Sciatic nerve (tissue), 2 donors: ENCODE measurements at regions not wholly inside any gene's neighbourhood (a gene's known extent, or its start where the extent isn't known, plus 50 kb on each side); places are given as distances from the start of the nearest gene placed in this dataset.
"Not testable (repeated sequence)": the region's sequence is repeated elsewhere in the genome, so short reads cannot be mapped to it uniquely, and the experiment has no call there.

ENCODE experiments used
- ATAC-seq: fragments of 200-7000 bp; cut with Tn5 transposase; one replicate; pipeline ENCODE4 v1.9.1; 2020; ENCODE audit warnings: mild to moderate bottlenecking, moderate library complexity
- DNase-seq: peaks from one replicate; pipeline ENCODE4 v3.0.0-alpha.2; 2020; ENCODE audit warnings: low spot score
- intact Hi-C: fragments of 100-400 bp; cut with DNase I; formaldehyde crosslinking; loops from one replicate; pipeline ENCODE4 v1.14.2; 2022
- donor health status: DM: no; HTN: no; CAD: no.
- donor health status: DM: no; HTN: no; CAD: no.

DNA sequence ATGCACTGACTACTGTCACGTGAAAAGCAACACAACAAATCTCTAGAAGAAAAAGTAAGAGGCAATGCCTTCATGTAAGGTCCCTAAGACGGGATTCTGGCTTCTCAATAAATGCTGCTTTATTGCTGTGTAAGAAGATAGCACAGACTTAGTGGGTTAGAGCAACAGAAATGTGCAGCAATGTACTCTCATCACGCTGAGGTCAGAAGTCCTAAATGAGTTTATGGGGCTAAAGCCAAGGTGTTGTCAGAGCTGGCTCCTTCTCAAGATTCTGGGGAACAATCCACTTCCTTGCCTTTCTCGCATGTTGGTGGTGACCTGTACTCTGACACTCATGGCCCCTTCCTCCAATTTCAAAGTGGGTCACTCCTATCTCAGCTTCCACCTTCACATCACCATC is 93.4 kb downstream of the SHANK2 start:
- no peak for ATAC-seq
- no peak for DNase-seq
- intact Hi-C loops: no loop called here

DNA sequence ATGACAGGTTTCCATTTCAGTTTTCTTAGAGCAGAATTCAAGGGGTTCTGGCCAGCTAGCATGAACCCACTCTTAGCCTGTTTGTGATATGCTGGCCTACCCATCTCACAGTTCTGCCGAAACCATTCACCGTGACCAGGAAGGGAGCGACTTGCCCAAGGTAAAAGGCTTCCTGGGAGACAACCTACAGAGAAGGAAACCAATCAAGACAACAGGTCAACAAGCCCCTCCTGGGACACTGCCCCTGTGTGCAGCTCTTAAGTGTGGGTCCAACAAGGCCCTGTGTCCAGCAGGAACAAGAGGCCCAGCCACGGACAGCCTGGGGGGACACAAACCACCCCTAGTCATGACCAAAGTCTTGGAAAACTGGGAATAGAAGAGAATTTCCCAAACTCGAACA is 94.7 kb downstream of the SHANK2 start:
- ATAC-seq, intact Hi-C loops, DNase-seq: not testable (repeated sequence)

DNA sequence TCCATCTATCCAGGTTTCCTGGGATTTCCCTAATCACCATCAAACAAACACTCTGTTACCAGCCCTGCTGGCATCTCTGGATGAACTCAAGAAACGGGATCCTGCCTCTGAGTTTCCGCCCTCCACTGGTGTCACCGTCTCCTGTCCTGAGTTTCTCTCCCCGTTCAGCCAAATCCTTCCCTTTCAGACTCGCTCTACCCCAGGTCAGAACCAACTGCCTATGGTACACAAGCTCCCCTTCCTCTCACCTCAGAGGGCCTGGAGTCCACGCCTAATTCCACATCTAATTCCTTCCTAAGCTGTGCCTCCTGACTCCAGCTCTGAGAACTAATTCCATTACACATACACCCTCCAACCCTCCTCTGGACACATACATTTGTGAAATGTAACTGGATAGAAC is 96.1 kb downstream of the SHANK2 start:
- intact Hi-C loops: no loop called here
- no peak for DNase-seq
- ATAC-seq: no peak

DNA sequence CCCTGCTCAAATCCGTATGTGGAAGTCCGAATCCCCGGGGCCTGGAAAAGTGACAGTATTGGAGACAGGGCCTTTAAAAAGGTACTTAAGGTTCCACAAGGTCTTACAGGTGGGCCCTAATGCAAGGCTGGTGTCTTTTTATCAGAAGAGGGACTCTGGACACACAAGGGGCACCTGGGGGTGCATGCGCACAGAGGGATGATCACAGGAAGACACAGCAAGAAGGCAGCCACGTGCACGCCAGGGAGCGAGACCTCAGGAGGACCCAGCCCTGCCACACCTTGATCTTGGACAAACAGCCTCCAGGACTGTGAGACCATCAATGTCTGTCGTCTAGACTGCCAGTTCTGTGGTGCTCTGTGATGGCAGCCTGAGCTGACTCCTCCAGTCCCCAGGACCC is 96.5 kb downstream of the SHANK2 start:
- intact Hi-C loops: no loop called here

GRCh38 chr11:71154261-71154805 is 98.0 kb downstream of the SHANK2 start:
- intact Hi-C loops: no loop called here
- ATAC-seq (no peak), DNase-seq (no peak)

More for the DNA sequence above, 96.5 kb downstream of the SHANK2 start:
- DNase-seq: no peak
- no peak for ATAC-seq

DNA sequence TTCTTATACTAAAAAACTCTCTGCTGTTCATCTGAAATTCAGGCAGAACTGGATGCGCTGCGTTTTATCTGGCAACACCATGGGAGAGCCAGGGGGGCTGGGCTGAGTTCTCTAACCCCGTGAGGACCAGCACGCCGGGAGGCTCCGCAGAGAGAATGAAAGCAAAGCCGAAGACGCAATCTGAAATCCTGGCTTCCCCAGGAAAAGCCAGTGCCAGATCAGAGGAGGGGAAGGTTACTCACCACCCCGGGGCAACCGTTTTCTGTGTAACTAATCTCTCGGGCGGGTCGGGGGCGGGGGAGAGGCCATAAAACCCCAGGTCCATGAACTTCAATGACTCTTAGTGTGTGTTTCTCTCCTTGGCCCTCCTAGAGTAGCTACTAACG is 99.4 kb downstream of the SHANK2 start:
- intact Hi-C loops: no loop called here
- ATAC-seq: peak; percentile 46
- no peak for DNase-seq

- intact Hi-C loops, DNase-seq, ATAC-seq: not testable (repeated sequence)
These were observed 99.9 kb downstream of the SHANK2 start for GRCh38 chr11:71152312-71153004.

DNA sequence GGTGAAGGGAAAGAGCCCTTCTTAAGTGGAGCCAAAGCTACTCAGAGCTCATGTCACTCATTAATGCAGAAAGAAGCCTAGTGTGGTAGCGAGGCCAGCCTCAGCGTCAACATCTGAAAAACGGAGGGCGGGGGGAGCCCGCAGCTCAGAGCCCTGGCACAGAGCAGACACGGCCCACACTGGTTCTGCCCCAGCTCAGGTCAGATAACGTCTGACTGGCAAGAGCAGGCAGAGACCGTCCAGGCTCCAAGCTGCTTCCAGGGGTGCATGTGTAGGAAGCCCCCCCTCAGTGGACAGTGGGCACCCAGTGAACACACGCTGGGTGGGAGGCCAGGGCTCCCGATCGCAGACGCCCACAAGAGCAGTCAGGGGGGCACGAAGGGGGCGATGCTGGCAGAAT is 100.8 kb downstream of the SHANK2 start:
- ATAC-seq (no peak), DNase-seq (no peak)
- intact Hi-C loops: no loop called here

DNA sequence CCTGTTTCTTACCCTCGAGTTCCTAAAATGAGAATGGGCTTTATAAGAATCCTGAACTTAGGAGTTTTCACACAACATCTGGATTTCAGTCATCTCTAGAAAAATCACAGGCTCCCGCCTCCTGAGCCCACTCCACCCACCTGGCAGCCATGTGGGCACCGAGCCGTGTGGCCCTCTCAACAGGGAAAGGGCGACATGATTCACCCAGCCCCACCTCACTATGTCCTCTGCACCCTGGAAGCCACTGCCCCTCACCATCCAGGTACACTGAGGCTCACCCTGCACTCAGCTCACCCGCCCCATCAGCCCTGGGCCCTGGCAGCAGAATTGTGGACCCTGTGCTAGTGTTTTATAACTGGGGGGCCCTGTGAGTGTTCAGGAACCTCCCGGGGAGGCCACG is 101.5 kb downstream of the SHANK2 start:
- intact Hi-C loops: no loop called here
- no peak for DNase-seq
- no peak for ATAC-seq

DNA sequence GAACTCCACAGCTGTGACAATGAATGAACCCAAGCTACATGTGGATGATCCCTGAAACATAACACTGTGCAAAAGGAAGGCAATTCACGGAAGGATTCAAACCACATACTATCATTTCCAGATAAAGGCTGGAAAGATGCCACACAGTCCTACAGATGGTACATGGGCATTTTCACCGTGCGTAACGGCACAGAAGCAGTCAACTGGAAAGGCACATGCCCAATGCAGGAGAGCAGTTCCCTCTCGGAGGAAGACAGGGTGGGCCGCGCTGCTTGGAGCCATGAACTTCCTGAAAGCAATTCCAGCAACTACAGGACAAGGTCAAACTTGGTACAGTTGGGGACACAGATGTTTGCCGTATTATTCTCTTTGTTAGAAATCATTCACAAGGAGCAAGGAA is 103.7 kb downstream of the SHANK2 start:
- ATAC-seq (no peak), DNase-seq (no peak)
- intact Hi-C loops: no loop called here

GRCh38 chr11:71147331-71147730 is 105.0 kb downstream of the SHANK2 start:
- ATAC-seq (no peak), DNase-seq (no peak)
- intact Hi-C loops: no loop called here

DNA sequence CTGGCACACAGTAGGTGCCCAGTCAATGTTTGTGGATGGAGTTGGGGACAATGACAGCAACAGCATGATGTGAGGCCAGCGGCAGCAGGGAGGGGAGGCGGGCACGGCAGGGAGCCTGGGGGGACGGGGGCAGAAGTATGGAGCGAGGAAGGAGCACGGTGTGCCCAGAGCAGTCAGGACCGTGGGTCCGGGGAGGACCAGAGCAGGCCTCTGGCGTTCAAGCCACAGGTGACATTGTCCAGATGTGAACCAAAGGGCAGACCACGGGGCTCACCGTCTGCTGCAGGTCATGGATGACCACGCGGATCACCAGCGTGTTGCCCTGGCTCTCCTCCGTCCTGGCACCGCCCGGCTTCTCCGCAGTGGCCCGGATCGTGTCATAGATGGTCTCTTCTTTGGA is 105.5 kb downstream of the SHANK2 start:
- ATAC-seq: no peak
- intact Hi-C loops: no loop called here
- no peak for DNase-seq

DNA sequence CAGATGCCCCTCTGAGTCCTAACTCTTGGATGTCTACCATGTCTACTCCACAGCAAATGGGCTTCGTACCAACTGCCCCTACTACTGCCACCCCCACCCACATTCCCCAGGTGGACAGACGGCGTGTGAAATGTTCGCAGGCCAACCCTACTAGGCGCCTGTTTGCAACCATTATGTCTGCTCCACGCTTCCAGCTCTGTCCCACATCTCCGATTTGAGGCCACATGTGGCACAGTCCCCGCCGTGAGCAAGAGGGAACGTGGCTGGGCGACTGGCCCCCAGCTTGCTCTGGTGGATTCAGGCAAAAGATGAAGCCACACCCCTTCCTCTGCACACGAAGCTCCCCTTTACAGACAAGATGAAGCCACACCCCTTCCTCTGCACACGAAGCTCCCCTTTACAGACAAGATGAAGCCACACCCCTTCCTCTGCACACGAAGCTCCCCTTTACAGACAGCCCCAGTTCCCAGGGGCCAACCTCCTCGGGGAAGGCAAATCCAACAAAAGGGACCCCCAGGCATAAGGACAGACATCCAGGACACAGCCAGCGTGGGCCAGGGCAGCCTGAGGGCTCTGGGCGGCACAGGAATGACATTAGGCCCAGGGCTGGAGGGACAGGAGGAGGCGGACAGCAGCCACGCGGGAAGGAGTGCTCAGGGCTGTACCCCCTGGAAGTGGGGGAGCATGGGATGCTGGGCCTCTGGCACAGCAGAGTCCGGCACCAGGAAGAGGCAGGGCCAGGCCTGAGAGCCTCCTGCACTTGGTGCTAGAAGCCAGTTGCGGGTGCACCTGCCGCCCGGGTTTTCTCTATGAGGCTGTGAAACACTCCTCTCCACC is 106.2 kb downstream of the SHANK2 start:
- no peak for DNase-seq
- ATAC-seq: no peak
- intact Hi-C loops: no loop called here

DNA sequence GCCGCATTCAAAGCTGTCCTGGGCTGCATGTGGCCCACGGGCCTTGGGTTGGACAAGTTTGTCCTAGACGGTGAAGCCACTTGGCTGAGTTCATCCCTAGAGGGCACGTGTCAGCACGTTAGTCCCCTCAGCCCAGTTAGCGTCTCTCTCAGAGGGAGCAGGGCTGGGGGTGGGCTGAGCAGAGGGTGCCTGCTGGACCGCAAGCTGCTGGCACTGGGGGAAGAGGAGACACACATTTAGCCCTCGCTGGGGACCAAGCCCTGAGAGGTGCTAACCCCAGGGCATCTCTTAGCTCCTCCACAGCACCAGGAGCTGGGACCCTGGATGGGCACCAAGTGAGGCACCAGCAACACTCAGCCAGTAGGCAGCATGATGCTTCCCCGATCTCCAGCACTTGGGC is 107.0 kb downstream of the SHANK2 start:
- intact Hi-C loops: no loop called here
- DNase-seq: no peak
- ATAC-seq: no peak

DNA sequence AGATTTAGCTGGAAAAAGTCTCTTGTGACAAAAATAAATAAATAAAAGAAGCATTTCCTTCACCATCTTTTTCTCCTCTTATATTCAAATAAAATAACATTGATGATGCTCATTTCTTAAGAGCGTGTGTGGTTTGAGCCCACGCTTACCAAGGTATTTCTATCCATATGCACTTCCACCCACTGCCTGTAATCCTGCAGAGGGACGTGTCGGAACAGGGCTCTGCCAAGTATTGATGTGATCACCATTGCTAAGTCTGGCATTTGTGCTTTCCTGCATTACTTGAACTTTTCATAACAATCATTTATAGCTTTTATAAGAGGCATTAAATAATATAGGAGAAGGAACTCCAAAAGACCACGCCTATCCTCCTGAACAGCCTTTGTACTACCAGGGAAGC is 107.6 kb downstream of the SHANK2 start:
- intact Hi-C loops: no loop called here
- DNase-seq (no peak), ATAC-seq (no peak)

DNA sequence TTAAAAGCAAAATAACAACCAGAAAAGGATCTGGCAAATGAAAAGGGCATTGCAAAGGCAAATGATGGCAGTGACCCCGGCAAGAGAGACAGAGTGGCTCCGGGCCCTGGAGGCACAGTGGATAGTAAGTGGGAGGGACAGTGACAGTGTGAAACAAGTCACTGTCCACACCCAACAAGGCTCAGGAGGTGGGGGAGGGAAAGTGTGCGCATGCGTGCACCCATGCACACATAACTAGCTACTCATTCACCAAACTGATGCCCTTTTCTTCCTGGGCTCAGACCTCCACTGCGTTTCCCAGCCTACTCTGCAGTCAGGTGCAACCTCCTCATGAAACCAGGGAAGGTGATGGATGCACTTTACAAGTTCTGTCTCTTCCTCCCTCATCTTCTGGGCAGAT is 108.4 kb downstream of the SHANK2 start:
- no peak for ATAC-seq
- intact Hi-C loops: no loop called here

GRCh38 chr11:71140206-71140919 is 112.0 kb downstream of the SHANK2 start:
- no peak for DNase-seq
- intact Hi-C loops: no loop called here
- no peak for ATAC-seq

More for the DNA sequence above, 108.4 kb downstream of the SHANK2 start:
- no peak for DNase-seq

DNA sequence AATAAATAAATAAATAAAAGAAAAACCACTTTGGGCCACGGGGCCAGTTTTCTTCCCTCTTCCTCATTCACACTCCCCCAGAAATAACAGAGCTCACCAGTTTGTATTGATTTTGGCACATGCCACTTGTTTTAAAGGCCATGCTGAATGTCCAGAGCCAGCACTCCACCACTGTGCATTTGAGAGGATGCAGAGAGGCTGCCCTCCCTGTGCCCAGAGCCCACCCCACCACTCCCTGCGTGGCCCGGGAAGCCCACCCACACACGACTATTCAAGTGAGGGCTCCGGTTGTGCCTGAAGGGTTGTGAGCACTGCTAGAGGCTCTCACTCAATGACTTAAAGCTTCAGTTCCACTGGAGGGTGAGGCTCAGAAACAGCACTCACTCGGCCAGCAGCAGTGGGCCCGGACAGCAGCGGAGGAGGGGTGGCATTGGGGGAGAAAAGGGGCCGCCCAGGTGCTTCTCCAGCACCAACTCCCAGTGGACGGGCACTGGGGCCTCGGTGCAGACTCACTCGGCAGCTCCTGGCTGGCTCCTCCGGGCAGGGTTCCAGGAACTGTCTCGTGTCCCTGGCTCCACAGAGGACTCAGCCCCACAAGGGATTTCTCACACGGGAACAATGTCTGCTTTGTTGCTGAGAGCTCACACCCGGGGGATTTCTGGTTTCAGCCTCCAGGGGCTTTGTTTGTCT is 112.7 kb downstream of the SHANK2 start:
- DNase-seq (peak; percentile 73), ATAC-seq (peak; percentile 67)
- intact Hi-C loops: no loop called here

GRCh38 chr11:71138737-71139425 is 113.5 kb downstream of the SHANK2 start:
- intact Hi-C loops: no loop called here
- DNase-seq (no peak), ATAC-seq (no peak)
